GM23338 (cell line): ENCODE measurements at regions not wholly inside any gene's neighbourhood (a gene's known extent, or its start where the extent isn't known, plus 50 kb on each side); places are given as distances from the start of the nearest gene placed in this dataset.

Experiments used
- TF ChIP-seq, protein P1 (sequence below): fragments of 250-450 bp; sonication (Bioruptor Pico); IDR thresholded peaks from 2 replicates; pipeline ENCODE4 v1.5.0; 2020; ENCODE audit warnings: mild to moderate bottlenecking, moderate library complexity
- TF ChIP-seq, protein P2 (sequence below): IDR thresholded peaks from one replicate; pipeline ENCODE4 v1.6.1; 2018; ENCODE audit warnings: antibody characterized with exemption; ENCODE audit not compliant: unreplicated experiment
- TF ChIP-seq, protein P3 (sequence below): IDR thresholded peaks from 2 replicates; pipeline ENCODE4 v1.6.1; 2016; ENCODE audit warnings: antibody characterized with exemption

DNA sequence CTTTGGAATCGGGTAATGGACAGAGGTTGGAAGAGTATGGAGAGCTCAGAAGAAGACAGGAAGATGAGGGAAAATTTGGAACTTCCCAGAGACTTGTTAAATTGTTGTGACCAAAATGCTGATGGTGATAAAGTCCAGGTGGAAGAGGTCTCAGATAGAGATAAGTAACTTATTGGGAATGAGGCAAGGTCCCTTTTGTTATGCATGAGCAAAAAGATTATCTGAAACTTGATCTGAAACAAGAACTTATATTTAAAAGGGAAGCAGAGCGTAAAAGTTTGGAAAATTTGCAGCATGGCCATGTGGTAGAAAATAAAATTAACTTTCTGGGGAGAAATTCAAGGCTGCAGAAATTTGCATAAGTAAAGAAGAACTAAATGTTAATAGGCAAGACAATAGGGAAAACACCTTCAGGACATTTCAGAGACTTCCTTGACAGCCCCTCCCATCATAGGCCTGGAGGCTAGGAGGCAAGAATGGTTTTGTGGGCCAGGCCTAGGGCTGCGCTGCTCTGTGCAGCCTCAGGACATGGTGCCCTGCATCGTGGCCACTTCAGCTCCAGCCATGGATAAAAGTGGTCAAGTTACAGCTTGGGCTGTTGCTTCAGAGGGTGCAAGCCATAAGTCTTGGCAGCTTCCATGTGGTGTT, 425.7 kb upstream of the PRICKLE1 start (continued):
- TF ChIP-seq, protein P1, sequence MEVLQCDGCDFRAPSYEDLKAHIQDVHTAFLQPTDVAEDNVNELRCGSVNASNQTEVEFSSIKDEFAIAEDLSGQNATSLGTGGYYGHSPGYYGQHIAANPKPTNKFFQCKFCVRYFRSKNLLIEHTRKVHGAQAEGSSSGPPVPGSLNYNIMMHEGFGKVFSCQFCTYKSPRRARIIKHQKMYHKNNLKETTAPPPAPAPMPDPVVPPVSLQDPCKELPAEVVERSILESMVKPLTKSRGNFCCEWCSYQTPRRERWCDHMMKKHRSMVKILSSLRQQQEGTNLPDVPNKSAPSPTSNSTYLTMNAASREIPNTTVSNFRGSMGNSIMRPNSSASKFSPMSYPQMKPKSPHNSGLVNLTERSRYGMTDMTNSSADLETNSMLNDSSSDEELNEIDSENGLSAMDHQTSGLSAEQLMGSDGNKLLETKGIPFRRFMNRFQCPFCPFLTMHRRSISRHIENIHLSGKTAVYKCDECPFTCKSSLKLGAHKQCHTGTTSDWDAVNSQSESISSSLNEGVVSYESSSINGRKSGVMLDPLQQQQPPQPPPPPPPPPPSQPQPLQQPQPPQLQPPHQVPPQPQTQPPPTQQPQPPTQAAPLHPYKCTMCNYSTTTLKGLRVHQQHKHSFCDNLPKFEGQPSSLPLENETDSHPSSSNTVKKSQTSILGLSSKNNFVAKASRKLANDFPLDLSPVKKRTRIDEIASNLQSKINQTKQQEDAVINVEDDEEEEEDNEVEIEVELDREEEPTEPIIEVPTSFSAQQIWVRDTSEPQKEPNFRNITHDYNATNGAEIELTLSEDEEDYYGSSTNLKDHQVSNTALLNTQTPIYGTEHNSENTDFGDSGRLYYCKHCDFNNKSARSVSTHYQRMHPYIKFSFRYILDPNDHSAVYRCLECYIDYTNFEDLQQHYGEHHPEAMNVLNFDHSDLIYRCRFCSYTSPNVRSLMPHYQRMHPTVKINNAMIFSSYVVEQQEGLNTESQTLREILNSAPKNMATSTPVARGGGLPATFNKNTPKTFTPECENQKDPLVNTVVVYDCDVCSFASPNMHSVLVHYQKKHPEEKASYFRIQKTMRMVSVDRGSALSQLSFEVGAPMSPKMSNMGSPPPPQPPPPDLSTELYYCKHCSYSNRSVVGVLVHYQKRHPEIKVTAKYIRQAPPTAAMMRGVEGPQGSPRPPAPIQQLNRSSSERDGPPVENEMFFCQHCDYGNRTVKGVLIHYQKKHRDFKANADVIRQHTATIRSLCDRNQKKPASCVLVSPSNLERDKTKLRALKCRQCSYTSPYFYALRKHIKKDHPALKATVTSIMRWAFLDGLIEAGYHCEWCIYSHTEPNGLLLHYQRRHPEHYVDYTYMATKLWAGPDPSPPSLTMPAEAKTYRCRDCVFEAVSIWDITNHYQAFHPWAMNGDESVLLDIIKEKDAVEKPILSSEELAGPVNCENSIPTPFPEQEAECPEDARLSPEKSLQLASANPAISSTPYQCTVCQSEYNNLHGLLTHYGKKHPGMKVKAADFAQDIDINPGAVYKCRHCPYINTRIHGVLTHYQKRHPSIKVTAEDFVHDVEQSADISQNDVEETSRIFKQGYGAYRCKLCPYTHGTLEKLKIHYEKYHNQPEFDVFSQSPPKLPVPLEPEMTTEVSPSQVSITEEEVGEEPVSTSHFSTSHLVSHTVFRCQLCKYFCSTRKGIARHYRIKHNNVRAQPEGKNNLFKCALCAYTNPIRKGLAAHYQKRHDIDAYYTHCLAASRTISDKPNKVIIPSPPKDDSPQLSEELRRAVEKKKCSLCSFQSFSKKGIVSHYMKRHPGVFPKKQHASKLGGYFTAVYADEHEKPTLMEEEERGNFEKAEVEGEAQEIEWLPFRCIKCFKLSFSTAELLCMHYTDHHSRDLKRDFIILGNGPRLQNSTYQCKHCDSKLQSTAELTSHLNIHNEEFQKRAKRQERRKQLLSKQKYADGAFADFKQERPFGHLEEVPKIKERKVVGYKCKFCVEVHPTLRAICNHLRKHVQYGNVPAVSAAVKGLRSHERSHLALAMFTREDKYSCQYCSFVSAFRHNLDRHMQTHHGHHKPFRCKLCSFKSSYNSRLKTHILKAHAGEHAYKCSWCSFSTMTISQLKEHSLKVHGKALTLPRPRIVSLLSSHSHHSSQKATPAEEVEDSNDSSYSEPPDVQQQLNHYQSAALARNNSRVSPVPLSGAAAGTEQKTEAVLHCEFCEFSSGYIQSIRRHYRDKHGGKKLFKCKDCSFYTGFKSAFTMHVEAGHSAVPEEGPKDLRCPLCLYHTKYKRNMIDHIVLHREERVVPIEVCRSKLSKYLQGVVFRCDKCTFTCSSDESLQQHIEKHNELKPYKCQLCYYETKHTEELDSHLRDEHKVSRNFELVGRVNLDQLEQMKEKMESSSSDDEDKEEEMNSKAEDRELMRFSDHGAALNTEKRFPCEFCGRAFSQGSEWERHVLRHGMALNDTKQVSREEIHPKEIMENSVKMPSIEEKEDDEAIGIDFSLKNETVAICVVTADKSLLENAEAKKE (CRISPR knock-in tag): no peak
- TF ChIP-seq, protein P2, sequence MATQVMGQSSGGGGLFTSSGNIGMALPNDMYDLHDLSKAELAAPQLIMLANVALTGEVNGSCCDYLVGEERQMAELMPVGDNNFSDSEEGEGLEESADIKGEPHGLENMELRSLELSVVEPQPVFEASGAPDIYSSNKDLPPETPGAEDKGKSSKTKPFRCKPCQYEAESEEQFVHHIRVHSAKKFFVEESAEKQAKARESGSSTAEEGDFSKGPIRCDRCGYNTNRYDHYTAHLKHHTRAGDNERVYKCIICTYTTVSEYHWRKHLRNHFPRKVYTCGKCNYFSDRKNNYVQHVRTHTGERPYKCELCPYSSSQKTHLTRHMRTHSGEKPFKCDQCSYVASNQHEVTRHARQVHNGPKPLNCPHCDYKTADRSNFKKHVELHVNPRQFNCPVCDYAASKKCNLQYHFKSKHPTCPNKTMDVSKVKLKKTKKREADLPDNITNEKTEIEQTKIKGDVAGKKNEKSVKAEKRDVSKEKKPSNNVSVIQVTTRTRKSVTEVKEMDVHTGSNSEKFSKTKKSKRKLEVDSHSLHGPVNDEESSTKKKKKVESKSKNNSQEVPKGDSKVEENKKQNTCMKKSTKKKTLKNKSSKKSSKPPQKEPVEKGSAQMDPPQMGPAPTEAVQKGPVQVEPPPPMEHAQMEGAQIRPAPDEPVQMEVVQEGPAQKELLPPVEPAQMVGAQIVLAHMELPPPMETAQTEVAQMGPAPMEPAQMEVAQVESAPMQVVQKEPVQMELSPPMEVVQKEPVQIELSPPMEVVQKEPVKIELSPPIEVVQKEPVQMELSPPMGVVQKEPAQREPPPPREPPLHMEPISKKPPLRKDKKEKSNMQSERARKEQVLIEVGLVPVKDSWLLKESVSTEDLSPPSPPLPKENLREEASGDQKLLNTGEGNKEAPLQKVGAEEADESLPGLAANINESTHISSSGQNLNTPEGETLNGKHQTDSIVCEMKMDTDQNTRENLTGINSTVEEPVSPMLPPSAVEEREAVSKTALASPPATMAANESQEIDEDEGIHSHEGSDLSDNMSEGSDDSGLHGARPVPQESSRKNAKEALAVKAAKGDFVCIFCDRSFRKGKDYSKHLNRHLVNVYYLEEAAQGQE: no peak
- TF ChIP-seq, protein P3, sequence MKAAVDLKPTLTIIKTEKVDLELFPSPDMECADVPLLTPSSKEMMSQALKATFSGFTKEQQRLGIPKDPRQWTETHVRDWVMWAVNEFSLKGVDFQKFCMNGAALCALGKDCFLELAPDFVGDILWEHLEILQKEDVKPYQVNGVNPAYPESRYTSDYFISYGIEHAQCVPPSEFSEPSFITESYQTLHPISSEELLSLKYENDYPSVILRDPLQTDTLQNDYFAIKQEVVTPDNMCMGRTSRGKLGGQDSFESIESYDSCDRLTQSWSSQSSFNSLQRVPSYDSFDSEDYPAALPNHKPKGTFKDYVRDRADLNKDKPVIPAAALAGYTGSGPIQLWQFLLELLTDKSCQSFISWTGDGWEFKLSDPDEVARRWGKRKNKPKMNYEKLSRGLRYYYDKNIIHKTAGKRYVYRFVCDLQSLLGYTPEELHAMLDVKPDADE: no peak
